NCI-H446 treated with DMSO at 0.1 percent for 48 hours (cell line): ENCODE measurements at regions not wholly inside any gene's neighbourhood (a gene's known extent, or its start where the extent isn't known, plus 50 kb on each side); places are given as distances from the start of the nearest gene placed in this dataset.

Experiments
- DNase-seq: peaks from one replicate; lab custom pipeline; 2025; lab: John Stamatoyannopoulos, UW

DNA sequence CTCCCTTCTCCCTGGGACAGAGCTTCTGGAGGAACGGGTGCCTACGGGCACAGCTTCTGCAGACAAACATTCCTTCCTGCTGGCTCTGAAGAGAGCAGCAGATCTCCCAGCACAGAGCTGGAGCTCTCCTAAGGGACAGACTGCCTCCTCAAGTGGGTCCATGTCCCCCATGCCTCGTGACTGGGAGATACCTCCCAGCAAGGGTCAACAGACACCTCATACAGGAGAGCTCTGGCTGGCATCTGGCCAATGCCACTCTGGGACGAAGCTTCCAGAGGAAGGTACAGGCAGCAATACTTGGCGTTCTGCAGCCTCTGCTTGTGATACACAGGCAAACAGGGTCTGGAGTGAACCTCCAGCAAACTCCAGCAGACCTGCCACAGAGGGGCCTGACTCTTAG is 227.9 kb downstream of the SPATA31D1 start:
- no peak for DNase-seq

DNA sequence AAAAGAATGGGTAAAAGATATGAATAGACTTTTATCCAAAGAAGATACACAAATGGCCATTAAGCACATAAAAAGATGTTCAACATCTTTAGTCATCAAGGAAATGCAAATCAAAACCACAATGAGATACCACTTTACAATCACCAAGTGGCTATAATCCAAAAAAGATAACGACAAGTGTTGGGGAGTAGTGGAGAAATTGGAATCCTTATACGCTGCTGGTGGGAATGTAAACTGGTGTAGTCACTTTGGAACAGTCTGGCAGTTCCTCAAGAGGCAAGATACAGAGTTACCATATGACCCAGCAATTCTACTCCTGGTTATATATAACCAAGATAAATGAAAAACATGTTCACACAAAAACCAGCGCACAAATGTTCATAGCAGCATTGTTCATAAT is 234.9 kb downstream of the SPATA31D1 start:
- no peak for DNase-seq

DNA sequence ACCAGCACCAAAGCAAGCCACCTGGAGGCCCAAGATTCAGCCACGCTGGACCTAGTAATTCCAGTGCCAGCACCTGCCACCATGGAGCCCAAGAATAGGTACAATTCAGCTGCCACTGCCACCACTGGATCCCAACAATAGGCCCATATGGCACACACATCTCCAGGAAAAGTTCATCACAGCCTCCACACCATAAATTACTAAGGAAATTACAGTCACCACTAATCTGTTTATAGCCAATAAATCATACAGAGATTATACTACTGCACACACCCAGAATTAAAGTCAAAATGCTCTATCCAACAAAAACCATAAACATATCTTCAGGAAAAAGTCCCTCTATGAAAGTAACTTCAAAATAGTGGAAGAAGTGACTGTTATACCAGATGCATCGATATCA is 242.8 kb downstream of the SPATA31D1 start:
- no peak for DNase-seq

DNA sequence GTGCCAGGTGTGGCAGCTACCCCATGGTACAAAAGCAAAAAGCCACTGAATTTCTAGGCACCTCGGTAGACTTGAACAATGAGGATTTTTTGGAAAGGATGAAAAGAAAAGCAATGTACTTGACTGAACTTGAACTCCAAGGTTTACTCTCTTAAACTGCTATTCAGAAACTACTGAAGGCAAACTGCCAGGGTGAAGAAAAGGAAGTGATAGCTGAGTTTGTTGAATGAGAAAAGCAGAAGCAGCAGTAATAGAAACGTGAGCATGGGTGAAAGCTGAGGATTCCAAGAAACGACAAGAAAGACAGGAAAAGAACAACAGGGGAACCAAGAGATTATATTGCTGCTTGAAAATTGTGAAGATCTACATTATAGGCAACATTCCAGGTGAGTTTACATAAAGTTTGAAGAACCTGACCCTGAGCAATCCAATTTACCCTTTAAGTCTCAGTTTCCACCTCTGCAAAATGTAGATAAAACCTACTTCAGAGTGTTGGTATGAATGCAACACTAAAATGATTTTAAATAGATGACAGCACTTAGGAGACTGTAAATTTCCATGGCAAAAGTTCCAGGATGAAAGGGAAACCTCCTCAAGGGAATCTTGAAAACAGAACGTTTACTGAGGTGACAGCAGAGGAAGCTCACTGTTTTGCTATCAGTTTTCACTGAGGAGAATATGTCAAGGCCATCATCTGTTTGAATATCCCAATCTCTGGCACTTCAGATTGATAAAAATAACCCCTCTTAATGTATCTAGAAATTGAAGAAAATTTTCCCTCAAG is 245.8 kb downstream of the SPATA31D1 start:
- DNase-seq, result no peak

DNA sequence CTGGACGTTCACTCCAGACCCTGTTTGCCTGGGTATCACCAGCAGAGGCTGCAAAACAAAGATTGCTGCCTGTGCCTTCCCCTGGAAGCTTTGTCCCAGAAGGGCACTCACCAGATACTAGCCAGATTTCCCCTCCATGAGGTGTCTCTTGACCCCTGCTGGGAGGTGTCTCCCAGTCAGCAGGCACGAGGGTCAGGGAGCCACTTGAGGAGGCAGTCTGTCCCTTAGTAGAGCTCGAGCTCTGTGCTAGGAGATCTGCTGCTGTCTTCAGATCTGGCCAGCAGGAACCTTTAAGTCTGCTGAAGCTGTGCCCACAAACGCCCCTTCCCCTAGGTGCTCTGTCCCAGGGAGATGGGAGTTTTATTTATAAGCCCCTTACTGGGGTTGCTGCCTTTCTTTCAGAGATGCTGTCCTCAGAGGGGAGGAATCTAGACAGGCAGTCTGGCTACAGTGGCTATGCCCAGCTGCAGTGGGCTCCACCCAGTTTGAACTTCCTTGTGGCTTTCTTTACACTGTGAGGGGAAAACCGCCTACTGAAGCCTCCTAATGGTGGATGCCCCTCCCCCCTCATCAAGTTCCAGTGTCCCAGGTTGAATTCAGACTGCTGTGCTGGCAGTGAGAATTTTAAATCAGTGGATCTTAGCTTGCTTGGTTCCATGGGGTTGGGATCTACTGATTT is 253.9 kb downstream of the SPATA31D1 start:
- DNase-seq, result no peak

DNA sequence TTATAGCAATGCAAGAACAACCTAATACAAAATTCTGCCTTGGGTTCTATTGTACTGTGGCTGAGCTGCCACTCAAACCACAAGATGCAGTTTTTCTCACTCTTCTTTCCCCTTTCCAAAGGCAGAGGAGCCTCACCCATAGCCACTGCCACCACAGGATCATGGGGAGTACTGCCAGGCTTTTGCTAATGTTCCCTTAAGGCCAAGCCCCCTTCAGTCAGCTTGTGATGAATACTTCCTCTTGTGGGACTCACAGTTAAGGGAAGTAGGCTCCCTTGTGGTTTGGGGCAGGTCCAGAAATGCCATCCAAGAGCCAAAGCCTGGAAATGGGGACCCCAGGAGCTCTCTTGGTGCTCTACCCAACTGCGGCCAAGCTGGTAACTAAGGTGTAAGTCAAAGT is 258.7 kb downstream of the SPATA31D1 start:
- no peak for DNase-seq

DNA sequence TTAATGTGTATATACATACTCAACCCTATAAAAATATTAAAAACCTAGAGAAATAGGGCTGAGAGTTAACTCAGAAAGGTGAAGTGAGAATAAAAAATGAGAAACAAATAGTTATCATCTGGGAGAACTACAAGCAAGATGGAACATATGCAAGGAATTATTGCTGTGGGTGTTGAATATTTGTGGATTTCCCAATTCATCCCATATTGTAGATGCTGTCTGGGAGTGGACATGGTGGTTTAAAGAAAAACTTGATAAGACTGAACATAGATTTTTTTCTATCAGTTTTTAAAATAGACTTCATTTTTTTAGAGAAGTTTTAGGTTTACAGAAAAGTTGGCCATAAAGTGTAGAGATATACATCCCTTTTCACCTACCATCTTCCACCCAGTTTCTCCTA is 263.5 kb downstream of the SPATA31D1 start:
- DNase-seq, result no peak

DNA sequence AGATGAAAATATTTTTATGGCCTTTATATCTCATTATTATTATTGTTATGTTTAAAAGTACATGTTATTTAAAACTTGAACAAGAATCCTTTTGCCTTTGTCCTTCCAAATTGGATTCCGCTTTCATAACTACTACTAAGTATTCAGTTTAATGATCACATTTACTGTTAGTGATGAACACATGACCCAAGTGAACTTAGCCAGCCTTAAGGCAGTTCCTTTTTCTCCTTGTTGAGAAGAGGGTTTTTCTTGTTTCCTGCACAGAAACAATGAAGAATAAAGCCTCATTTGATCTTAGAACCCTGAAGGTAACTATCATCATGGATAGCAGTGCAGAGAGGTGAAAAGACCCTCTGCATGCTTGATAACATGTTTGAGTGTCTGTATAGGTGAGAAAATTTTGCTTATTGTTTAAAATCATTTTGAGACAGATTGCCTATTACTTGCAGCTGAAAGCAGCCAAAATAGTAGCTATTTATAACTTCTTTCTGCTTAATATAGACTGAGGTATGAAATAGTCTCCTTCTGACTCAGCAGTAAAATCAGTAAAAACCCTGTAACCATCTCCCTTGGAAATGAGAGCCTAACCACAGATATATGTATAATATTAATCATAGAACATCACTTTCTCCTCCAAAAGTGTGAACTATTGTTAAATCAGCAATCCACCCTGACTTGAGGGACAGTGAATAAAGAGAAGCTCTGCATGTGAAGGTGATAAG is 266.2 kb downstream of the SPATA31D1 start:
- DNase-seq, result no peak

DNA sequence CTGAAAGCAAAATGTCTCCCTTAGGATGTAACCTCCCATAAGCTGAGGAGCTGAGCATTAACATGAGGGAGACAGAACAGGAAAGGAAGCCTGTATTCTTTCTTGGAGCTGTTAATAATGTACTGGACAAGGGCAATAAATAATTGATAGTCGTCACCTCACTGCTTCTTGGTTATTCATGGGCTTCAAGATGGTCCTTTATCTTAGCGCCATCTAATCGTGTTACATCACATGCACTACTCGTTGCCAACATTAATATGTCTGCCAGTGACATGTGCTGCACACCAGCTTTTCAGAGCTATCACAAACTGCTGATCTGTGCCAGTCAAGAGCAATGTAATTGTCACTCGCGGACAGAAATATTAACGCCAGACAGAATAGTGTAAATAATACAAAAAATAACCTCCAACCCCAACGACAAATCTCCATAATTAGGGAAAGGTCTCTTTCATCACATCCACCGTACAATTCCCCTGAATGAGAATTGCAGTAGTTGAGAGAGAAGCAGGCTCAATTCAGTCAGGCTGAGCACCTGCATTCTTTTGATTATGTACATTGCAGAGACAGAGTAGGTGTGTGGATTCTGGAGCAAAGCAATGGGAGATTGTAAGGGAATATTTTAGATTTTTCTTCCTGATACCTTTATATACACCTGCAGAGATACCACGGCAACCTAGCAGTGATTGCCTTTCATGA is 267.1 kb downstream of the SPATA31D1 start:
- DNase-seq, result no peak

DNA sequence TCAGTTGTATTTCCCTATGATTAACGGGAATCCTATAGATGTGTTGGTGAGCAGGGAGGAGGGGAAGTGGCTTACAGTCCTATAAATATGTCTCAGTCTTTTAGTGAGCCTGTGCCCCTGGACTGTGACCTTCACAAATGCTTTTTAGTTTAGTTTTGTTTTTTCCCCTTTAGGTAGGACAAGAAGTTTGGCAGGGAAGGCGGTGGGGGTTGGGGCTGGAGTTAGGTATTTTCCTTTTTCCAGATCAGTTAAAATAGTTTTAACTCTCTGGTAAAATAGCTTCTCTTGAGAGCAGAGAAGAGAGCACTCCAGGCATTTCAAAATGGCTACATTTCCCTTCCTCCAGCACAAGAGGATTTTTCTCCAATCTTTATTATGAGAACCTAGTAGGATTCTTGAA is 272.1 kb downstream of the SPATA31D1 start:
- no peak for DNase-seq

DNA sequence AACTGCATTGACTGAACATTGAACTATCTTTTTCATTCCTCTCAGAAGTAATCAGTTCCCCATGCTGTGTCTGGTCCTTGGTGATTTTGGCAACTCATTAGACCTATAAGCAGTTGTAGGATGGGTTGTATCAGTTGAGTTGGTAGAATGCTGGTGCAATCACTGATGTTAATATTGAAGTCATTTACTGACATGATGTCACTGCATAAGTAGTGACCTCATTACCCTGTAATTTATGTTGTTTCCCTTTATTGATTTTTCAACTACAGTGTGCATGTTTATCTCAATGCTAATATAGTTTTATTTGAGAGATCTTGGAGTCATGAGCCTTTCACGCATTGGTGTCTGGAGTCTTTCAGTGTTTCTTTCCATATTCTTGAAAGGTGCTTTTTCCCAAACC is 275.0 kb downstream of the SPATA31D1 start:
- no peak for DNase-seq

DNA sequence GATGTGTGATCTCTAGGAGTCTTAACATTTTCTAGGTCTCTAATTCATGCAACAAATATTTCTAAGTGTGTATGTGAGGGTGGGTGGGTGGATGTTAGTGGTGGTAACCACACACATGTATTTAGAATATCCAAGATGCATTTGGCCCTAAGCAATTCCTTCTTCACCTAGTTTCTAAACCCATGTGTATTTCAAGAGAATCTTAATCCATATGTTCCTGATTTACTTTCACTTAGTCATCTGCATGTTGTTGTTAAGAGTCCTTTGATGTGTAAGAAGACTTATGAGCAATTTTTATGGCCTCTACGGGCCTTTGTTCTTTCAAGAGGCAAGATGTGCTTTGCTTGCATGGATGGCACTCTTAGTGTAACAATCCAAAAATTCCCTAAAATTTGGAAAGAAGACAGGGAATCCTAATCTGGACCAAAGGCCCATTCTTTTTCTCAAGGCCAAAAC is 282.6 kb downstream of the SPATA31D1 start:
- no peak for DNase-seq

DNA sequence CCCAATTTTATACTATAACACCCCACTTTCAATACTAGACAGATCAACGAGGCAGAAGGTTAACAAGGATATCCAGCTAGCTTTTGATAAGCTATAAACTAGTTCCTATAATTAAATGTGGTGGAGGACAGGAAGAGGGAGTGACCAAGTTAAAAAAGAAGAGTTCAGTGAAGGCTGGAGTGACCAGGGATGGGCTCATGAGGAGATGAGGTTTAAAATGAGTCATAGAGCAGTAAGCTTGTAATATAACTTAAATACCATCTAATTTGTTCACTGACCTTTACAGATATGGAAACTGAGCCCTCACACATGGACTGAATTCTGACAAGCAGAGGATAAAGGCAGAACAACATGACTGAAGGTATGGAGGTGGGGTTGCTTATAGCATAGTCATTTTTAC is 284.5 kb downstream of the SPATA31D1 start:
- no peak for DNase-seq

DNA sequence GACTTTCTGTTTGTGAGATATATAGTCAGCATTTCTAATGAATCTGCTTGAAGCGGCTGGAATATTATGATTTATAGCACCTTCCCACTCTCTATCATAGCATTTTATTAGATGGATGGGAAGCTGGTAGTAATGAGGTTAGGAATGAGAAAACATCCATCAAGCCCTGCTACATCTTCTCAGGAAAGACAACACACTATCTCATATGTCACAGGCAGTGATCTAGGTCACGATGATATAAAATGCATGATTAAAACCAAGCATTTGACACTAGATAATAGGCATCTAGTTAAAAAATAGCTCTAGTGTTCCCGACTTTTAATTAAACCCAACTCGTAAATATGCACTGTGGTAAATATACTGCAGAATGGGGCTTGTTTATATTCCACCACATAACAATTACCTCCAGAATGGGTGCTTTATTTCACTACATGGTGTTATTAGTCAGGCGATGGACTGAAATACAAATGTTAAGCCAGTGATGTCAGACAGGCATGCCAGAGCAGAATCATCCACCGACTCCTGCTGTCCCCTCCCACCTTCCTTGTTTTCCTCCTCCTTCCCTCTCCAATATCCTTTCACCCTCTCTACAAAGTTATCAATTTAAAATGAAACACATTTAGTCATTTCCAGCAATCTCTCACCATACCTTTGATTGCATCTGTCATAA is 286.8 kb downstream of the SPATA31D1 start:
- no peak for DNase-seq

DNA sequence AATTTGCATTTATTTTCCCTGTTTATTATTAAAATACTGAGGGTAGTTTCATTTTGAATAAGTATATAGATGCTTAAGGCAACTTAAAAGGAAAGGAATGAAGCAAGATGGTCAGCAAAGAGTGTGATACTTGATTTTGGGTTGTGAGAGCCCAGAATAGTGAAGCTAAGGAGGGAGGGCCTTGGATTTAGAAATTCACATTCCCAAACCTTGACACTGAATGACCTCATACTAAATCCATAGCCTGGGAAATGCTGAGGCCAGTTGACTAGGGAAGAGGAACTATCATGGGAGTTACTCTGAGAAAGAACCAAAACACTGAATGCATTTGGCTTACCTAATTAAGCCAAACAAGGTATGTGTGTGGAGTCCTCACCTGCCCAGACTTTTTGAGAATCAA is 292.5 kb downstream of the SPATA31D1 start:
- DNase-seq, result no peak

DNA sequence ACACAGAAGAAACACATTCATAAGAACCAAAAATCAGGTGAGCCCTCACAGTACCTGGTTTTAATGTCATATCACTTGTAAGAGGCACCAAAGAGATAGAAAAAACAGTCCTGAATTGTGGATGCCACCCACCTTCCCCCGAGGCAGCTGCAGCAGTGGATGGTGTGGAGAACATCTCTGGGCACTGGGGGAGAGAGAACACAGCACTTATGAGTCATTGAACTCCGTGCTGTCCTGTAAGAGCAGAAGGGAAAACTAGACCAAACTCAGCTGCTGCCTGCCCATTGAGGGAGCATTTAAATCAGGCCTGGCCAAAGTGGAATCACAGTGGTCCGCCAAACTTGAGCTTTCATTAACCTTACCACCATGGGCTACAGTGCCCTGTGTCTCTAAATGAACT is 296.2 kb downstream of the SPATA31D1 start:
- DNase-seq, result no peak

DNA sequence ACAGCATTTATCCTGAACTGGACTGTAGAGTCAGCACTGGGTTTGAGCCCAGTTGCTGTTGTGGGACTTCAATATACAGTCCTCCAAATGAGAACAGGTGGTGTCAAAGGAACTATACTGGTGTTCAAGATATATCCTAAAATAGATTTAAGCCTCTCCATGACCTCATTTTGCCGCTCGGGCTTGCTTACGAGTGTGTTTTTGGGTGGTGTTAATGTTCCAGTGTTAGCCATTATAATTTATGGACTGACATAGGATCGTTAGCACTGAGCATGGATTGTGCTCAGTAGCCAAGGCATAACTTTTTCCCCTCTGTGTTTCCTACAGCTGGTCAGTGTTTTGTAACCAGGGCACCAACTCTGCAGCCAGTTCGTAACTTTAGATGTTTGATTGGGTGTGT is 306.6 kb downstream of the SPATA31D1 start:
- DNase-seq, result no peak

DNA sequence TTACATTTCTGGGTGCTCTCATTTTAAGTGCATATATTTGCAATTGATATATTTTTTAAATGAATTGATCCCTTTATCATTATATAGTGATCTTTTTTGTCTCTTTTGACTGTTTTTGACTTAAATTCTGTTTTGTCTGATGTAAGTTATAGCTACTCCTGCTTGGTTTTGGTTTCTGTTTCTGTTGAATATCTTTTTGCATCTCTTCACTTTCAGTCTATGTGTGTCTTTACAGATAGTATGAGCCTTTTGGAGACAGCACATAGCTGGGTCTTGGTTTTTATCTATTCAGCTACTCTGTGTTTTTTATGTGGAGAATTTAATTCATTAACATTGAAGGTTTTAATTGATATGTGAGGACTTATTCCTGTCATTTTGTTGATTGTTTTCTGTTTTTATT is 311.3 kb downstream of the SPATA31D1 start:
- DNase-seq, result no peak

DNA sequence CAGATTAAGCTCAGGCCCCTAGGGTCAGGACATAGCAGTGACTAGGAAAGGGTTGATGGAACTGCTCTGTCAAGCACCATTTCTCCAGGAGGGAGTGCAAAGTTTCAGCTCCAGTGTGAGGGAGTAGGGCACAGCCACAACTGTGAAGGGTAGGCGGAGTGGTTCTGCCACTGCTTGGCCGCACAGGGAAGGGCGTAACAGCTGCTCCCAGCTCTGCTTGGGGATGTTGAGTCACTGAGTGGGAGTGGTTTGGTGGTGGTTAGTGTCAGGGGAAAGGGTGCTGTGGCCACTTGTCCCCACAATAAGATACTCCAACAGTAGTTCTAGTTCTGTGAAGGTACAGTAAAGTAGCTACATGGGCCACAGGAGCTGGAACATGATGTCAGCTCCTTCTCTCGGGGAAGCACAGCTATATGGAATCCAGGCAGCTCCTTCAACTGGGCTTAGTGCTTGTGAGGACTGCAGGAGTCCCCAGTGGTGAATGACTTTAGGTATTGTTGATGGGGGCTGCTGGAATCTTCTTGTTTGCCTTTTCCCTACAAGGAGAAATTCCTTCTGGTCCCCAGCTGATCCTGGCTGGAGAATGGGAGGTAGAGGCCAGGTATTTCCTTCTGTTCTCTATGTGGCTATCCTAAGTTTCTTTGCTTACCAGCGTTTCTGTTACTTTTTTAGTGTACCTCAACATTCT is 314.5 kb downstream of the SPATA31D1 start:
- DNase-seq, result no peak

DNA sequence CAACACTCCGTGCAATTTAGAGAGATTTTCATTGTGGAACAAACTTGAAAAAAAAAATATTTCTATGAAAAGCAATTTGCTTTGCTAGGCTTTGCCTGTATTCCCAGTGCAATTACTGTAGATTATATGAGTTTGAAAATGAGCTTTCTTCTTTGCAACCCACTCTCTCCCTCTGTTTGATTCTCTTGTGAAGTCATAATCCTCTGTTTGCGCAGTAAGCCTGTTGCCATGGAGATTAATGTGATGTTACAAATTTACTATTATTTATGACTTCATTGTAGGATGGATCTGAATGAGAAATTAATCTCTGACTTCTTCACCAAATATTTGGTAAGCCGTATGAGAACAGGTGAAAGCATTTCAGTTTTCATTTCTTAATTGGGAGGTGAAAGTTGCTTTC is 320.3 kb downstream of the SPATA31D1 start:
- DNase-seq, result no peak

DNA sequence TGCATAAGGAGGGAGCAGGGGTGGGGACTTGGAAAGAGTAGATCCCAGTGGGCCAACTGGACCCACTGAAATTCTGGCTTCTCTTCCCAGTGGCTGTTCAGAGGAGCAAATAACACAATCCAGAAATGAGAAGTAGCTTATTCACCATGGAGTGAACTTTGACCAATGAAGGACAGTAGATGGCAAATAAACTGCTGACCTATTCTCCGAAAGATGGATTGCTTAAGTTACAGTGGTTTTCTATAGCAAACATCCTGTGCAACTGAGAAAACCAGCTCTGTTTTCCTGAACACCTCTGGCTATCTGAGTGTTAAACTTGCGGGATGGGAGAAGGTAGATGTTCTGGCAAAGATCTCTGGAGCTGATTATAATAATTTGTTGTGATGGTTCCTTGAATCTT is 325.1 kb downstream of the SPATA31D1 start:
- no peak for DNase-seq
